Epithelial cell of esophagus (primary cell): ENCODE measurements at regions not wholly inside any gene's neighbourhood (a gene's known extent, or its start where the extent isn't known, plus 50 kb on each side); places are given as distances from the start of the nearest gene placed in this dataset.
A peak's percentile ranks its signal among the peaks of the same experiment; 100 is the strongest.

Experiments used
- DNase-seq: peaks from one replicate; pipeline ENCODE4 v3.0.0; 2010; ENCODE audit warnings: low read depth
- H3K4me3 ChIP-seq: 2 replicates; pipeline ENCODE4 v1.5.1; 2011; ENCODE audit warnings: mild to moderate bottlenecking, low read length, control low read depth
- CTCF ChIP-seq: IDR thresholded peaks from 2 replicates; pipeline ENCODE4 v1.5.1; 2011; ENCODE audit warnings: low read depth, mild to moderate bottlenecking, low read length, control low read depth, inconsistent platforms; ENCODE audit not compliant: insufficient read depth; ENCODE audit errors: missing control alignments

DNA sequence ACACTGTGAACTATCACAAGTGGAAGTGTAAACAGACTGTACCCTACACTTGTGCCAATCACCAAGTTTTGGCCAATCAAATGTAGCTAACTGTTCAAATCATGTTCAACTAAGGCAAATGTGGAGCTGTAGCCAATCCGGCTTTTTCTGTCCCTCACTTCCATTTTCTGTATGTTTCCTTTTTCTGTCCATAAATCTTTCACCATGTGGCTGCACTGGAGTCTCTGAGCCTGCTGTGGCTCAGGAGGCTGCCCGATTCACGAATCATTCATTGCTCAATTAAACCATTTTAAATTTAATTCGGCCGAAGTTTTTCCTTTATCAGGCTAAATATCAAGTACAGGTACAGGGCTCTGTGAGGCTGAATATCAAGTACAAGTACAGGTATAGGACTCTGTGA, 216.5 kb downstream of the RFC3 start:
- no peak overlapping the region for H3K4me3 ChIP-seq
- no peak for TF ChIP-seq CTCF
- DNase-seq = no peak

DNA sequence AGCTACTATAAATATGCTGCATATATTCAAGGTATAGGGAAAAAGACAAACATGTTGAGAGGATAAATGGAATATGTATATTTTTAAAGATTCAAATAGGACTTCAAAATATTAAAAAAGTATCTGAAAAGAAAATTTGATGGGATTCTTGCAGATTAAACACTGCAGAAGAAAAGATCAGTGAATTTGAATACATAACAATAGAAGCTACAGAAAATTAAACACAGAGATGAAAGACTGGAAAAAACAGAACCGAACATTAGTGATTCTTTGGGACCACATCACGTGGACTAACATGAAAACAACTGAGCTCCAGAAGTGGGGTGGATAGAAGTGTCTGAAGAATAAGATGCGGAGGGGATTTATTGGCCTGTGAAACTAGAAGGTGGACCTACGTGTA, 217.2 kb downstream of the RFC3 start:
- H3K4me3 ChIP-seq = no peak overlapping the region
- no peak for TF ChIP-seq CTCF
- DNase-seq = no peak

DNA sequence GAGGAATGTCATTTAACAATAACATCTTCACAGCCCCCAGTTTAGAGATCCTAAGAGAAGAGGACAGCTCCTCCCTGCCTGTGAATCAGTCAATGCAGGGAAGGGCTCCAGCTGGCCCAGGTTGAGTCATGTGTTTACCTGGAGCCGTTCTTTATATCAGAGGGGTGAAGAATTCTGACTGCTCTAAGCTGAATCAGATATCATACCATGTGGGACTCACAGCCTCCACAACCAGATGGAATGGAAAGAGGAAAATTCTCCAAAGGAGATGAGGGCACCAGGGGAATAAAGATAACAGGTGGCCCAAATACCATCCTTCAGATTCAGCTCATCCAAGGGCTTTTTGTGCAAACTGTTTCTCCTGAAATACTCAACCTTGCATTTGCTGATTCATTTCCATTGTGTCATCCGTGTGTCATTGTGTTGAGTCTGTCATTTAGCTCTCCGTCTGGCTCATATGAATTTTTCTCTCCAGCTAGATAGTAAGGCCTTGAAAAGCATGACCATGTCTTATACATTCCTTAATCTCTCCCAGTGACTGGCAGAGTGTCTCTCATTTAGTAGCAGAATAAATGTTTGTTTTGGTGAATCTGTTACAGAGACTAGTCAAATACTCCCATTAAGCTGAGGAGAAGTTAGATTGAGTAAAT, 217.9 kb downstream of the RFC3 start:
- TF ChIP-seq CTCF = no peak
- no peak overlapping the region for H3K4me3 ChIP-seq
- DNase-seq = peak; percentile 94

DNA sequence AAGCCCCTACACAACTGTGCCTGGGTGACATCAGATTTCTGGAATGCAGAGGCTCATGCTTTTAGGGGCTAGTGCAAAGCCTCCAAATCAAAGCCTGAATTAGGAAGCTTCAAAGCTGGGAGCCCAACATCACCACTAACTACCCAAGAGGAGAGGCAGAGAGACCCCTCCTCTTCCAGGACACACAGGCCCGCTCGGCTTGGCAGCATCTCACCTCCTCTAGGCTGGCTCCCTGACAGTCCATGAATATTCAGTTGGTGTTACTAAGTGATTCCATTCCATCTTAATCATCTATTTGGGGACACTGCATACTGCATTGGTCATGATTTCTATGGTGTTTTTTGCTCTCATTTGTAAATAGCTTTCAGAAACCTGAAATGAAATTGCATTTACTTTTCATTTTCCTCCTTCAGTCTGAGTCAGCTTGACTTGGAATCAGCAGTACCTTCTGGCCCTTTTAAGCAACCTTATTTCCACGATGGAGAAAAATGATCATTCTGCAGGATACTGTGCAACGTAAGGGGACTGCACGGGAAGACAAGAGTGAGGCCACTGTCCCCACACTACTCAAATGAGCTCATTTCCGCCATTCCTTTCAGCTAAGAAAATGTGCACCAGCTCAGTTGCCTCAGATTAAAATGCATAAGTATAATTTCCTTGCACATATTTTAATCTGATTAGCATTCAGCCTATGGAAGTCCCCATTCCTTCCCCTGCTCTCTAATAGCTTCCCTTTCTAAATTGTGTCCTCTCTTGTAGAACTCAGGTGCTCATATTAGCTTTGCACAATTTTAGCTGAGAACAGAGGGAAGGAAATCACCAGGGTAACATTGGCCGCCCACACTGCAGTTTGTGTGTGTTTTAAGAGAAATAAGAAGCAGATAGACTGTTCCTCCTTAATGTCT, 219.9 kb downstream of the RFC3 start:
- no peak for DNase-seq

DNA sequence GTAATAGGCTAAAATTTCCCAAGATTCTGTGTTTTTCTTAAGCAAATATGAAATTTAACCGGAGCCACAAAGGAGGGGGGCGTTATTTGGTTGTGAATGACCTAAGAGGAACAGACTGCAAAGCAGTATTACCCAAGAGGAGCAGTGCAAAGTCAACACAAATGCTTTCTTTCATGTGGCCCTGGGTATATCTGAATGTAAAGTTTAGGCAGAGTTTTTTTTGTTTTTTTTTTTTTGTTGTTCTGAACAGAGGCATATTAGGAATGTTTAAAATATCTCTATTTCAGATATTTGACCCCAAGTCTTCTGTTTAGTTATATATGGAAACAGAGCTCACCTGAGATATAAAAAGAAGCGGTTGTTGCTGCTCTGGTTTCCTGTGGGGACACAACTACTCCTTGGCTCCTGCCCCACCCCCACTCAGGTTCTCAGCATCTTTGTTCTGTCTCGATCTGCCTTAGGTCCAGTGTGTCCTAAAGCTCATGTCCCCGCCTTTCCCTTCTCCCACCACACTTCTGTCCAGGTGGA, 220.7 kb downstream of the RFC3 start:
- no peak overlapping the region for H3K4me3 ChIP-seq
- no peak for TF ChIP-seq CTCF
- no peak for DNase-seq

More for the DNA sequence above, 219.9 kb downstream of the RFC3 start:
- no peak overlapping the region for H3K4me3 ChIP-seq
- TF ChIP-seq CTCF = no peak

GRCh38 chr13:34039678-34040077, 221.7 kb downstream of the RFC3 start:
- TF ChIP-seq CTCF = no peak
- DNase-seq = no peak
- H3K4me3 ChIP-seq = no peak overlapping the region
